Neural progenitor cell (in vitro differentiated cells): ENCODE measurements at regions not wholly inside any gene's neighbourhood (a gene's known extent, or its start where the extent isn't known, plus 50 kb on each side); places are given as distances from the start of the nearest gene placed in this dataset.

Experiments
- EZH2 ChIP-seq: fragments of 200-600 bp; sonication (generic); IDR thresholded peaks from 2 replicates; pipeline ENCODE4 v1.6.1; 2017; ENCODE audit warnings: antibody characterized with exemption, mild to moderate bottlenecking, moderate library complexity
- TF ChIP-seq, protein P1 (sequence below): fragments of 200-600 bp; sonication (generic); IDR thresholded peaks from 2 replicates; pipeline ENCODE4 v1.5.1; 2017; ENCODE audit warnings: antibody characterized with exemption, mild to moderate bottlenecking

- TF ChIP-seq, protein P1, sequence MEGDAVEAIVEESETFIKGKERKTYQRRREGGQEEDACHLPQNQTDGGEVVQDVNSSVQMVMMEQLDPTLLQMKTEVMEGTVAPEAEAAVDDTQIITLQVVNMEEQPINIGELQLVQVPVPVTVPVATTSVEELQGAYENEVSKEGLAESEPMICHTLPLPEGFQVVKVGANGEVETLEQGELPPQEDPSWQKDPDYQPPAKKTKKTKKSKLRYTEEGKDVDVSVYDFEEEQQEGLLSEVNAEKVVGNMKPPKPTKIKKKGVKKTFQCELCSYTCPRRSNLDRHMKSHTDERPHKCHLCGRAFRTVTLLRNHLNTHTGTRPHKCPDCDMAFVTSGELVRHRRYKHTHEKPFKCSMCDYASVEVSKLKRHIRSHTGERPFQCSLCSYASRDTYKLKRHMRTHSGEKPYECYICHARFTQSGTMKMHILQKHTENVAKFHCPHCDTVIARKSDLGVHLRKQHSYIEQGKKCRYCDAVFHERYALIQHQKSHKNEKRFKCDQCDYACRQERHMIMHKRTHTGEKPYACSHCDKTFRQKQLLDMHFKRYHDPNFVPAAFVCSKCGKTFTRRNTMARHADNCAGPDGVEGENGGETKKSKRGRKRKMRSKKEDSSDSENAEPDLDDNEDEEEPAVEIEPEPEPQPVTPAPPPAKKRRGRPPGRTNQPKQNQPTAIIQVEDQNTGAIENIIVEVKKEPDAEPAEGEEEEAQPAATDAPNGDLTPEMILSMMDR: no peak
- TF ChIP-seq EZH2: no peak
Measured at GRCh38 chr4:180197471-180197870, 2045.7 kb upstream of the TENM3 start.
